H54 (cell line): ENCODE measurements at regions not wholly inside any gene's neighbourhood (a gene's known extent, or its start where the extent isn't known, plus 50 kb on each side); places are given as distances from the start of the nearest gene placed in this dataset.
"Not testable (repeated sequence)": the region's sequence is repeated elsewhere in the genome, so short reads cannot be mapped to it uniquely, and the experiment has no call there.

Experiments used
- DNase-seq: peaks from one replicate; pipeline ENCODE4 v3.0.0; 2011; ENCODE audit warnings: low spot score, mixed read lengths; ENCODE audit not compliant: insufficient read length
- FAIRE-seq: peaks from 3 replicates; lab custom pipeline; 2011; peaks lifted over from hg19 to GRCh38; lab: Jason Lieb, UNC
- POLR2A ChIP-seq: IDR thresholded peaks from 2 replicates; pipeline ENCODE4 v1.6.1; 2011; ENCODE audit warnings: low read depth, mild to moderate bottlenecking, low read length

- TF ChIP-seq POLR2A: no peak
- no peak for DNase-seq
- FAIRE-seq: no peak
These were observed 550.5 kb upstream of the COBL start for GRCh38 chr7:51867117-51867516.

DNA sequence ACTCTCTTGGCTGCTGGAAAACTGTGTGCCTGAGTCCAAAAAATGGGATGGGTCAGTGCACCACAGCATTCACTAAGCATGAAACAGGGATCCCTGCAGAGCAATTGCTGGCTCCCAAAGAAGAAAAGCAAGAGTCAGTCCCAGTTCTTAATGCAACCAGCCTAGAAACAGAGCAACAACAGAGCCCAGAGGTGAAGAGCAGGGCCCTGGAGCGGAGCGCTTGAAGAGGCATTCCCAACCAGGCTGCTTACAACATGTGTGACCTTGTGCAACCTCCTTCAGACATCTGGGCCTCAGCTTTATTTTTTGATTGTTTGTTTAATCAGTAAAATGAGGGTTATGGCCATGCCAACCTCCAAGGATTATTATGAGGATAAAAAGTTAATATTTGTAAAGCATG lies 543.7 kb upstream of the COBL start:
- TF ChIP-seq POLR2A: no peak
- DNase-seq (no peak), FAIRE-seq (no peak)

GRCh38 chr7:51850126-51850525 lies 533.5 kb upstream of the COBL start:
- TF ChIP-seq POLR2A: no peak
- DNase-seq: no peak
- no peak for FAIRE-seq

DNA sequence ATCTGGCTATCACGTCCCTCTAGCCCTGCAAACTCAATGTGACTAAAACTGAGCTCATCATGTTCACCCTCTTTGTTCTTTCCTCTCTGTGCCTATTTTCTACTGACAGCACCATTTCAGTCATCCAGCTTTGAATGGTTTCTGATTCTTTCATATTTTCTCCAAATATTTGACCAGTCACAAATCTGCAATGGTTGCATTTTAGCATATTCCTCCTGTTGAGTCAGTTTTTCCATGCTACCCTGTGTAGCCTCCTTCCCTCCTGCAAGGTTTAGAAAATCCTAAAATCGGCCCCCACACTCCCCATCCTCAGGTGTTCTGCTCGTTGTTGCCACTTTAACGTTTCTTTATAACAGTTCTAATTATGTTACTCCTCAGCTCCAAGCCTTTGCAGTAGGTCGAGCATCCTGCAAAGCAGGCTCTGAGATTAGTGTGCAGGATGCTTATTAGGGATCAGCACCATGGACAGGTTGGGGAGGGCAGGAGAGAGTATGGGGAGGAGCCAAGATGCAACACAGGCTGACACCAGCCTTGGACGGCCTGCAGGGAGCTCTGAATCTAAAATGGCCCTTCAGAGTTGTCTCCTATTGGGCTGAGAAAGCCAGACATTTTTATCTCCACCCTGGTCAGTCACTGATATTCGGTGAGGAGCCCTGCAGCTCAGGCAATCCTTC lies 531.0 kb upstream of the COBL start:
- no peak for DNase-seq

GRCh38 chr7:51839130-51839529 lies 522.5 kb upstream of the COBL start:
- not testable (repeated sequence) for FAIRE-seq, DNase-seq

More for the DNA sequence above, 531.0 kb upstream of the COBL start:
- TF ChIP-seq POLR2A: no peak
- no peak for FAIRE-seq

DNA sequence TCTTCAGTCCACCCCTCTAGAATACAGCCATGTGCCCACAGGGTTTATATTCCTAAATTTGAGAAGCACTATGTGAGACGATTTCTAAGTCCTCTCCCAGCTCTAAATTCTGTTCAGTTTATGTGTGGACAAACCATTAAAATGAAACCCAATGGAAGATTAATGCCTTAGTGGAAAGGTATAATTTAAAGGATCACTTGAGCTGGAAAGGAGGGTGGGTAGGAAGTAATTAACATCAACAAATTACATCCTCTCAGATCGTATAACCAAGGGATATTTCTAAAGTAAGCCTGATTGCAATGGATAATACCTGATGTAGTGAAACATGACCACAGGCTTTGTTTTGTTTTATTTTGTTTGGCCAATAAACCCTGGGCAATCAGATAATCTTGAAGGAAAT lies 511.0 kb upstream of the COBL start:
- FAIRE-seq (no peak), DNase-seq (no peak)
- TF ChIP-seq POLR2A: no peak

DNA sequence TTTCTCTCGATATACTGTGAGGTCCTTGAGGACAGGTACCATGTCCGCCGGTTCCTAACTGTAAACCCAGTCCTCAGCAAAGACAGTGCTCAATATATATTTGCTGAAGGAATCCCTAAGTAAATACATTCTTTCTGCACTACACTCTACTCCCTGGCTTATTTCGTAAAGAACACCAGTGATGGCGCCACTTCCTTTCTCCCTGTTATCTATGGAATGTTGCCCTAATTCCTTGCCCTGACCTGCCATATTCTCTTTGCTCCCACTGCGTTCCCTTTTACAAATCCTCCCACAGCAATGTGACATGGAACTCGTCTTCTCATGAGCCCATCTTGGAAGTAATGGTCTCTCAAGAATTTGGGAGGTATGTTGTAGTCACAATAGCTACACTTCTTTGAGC lies 507.4 kb upstream of the COBL start:
- TF ChIP-seq POLR2A: no peak
- DNase-seq: no peak
- FAIRE-seq: no peak

DNA sequence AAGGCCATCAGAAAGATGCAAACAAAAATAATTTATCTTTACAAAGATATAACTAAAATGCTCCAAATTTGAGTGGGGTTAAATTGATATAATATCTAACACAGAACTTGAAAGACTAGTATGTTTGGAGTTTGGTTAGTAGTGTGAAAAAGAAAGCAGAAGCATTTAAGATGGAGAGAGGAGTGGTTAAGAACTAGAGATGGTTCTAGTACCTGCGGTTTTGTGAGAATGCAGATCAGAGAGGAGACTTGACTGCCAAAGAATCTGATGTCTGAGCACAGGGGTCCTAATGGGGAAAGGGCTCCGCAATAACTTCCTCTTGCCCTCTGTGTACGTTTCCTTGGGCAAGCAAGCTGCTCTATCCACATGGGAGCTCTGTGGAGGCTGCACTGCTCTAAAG lies 506.8 kb upstream of the COBL start:
- no peak for TF ChIP-seq POLR2A
- DNase-seq (no peak), FAIRE-seq (no peak)

- no peak for TF ChIP-seq POLR2A
- no peak for DNase-seq
- no peak for FAIRE-seq
These were observed 501.2 kb upstream of the COBL start for GRCh38 chr7:51817694-51818225.

- not testable (repeated sequence) for DNase-seq, FAIRE-seq
These were observed 489.3 kb upstream of the COBL start for GRCh38 chr7:51805783-51806431.

DNA sequence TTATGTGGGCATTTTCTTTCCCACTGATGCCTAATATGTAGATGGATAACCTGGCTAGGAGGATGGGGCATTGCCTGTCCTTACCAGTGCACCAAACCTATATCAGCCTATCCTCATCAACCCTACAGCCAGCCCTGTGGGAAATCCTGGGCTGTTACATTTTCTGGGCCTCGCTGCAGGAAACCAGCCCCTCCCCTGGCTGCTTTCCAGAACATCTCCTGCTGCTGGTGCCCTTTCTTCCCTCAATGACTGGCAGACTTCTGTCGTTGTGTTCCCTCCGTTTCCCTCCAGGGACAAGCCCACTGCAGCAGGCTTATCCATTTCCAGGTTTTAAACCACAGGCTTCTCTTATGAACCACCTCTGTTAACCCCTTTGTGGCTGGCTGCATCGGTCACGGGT lies 486.1 kb upstream of the COBL start:
- TF ChIP-seq POLR2A: no peak
- DNase-seq (no peak), FAIRE-seq (no peak)

DNA sequence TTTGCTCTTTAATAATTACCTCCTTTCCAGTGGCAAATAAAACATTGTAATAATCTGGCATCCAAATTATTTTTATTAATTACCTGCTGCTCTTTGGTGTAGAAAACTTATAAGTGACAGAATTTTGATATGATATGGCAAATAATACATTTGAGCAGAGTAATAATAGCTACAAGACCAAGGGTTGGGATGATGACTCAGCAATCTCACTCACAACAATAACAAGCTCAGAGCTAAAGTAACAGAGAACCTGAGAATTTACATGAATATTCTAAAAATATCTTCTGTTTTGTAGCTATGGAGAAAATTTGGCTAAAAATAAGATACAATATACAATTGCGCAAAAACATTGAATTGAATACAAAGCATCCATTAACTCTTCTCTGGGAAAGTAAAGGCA lies 480.8 kb upstream of the COBL start:
- FAIRE-seq (no peak), DNase-seq (no peak)
- TF ChIP-seq POLR2A: no peak

DNA sequence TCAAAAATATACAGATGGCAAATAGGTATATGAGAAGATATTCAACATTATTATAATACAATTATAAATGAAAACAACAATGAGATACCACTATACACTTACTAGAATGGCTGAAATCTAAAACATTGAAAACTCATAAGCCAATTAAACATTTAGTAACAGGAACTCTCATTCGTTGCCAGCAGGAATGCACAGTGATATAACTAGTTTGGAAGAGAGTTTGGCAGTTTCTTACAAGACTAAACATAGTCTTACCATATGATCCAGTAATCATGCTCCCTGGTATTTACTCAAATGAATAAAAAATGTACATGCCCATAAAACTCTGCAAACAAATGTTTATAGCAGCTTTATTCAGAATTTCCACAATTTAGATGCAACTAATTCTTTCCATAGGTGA lies 476.2 kb upstream of the COBL start:
- DNase-seq (no peak), FAIRE-seq (no peak)
- no peak for TF ChIP-seq POLR2A

GRCh38 chr7:51789489-51789888 lies 472.9 kb upstream of the COBL start:
- no peak for TF ChIP-seq POLR2A
- FAIRE-seq (no peak), DNase-seq (no peak)

DNA sequence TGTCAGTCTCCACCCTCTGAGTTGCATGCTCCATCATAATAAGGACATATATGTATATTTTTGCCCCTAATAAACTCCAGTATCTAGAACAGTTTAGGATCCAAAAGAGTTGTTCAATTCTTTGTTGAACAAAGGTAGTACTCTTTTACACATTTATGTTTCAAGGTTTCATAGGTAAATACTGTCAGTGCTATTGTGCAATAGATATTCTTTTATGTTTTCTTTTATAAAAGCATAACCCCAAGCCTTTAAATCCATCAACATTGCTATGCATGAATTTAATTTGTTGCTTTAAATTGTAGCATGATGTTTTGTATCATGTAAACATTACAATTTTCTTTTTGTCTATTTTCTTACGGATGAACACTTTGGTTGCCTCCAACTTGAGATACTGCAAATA lies 469.7 kb upstream of the COBL start:
- no peak for FAIRE-seq
- TF ChIP-seq POLR2A: no peak

More for the DNA sequence above, 469.7 kb upstream of the COBL start:
- DNase-seq: no peak
